Caco-2 (cell line): ENCODE measurements at regions not wholly inside any gene's neighbourhood (a gene's known extent, or its start where the extent isn't known, plus 50 kb on each side); places are given as distances from the start of the nearest gene placed in this dataset.

Source experiments
- BruUV-seq: library from RNA; stranded (reverse); fragments of 400-500 nt; replicated peaks from 2 replicates; lab custom pipeline; 2021; lab: Mats Ljungman, UMichigan
- CTCF ChIA-PET: fragments of 300-600 bp; sonication (Branson Sonifier 250); formaldehyde crosslinking; loops from one replicate; lab custom pipeline; 2022; ENCODE audit warnings: antibody characterized with exemption; lab: Charles Lee
- POLR2A ChIA-PET: fragments of 300-600 bp; sonication (Branson Sonifier 250); formaldehyde crosslinking; loops from one replicate; lab custom pipeline; 2022; ENCODE audit warnings: antibody characterized with exemption; lab: Charles Lee
- DNase-seq, 2 experiments: peaks; one replicate each; pipeline versions ENCODE4 v3.0.0 to v3.0.0-alpha.2; 2020 to 2022
- H3K27me3 ChIP-seq: replicated peaks from 2 replicates; pipeline ENCODE4 v1.6.0; 2011; ENCODE audit warnings: low read length; ENCODE audit not compliant: control insufficient read depth, insufficient read depth
- H3K36me3 ChIP-seq: 2 replicates; pipeline ENCODE4 v1.5.1; 2011; ENCODE audit warnings: low read length; ENCODE audit not compliant: control insufficient read depth, insufficient read depth
- H3K4me1 ChIP-seq: fragments of 250-450 bp; sonication (Bioruptor Pico); 2 replicates; pipeline ENCODE4 v1.5.1; 2020; ENCODE audit warnings: mild to moderate bottlenecking
- H3K4me3 ChIP-seq: 2 replicates; pipeline ENCODE4 v1.5.1; 2011; ENCODE audit warnings: low read depth, mild to moderate bottlenecking, control low read depth, low read length
- H3K9me3 ChIP-seq: fragments of 250-450 bp; sonication (Bioruptor Pico); 2 replicates; pipeline ENCODE4 v1.5.1; 2020; ENCODE audit warnings: mild to moderate bottlenecking, moderate library complexity
- H3K27ac Mint-ChIP-seq: one replicate; pipeline ENCODE4 v1.8.0; 2022; ENCODE audit warnings: mixed read lengths; ENCODE audit not compliant: unreplicated experiment
- H3K27me3 Mint-ChIP-seq: one replicate; pipeline ENCODE4 v1.8.0; 2022; ENCODE audit warnings: mixed read lengths; ENCODE audit not compliant: insufficient read depth, unreplicated experiment
- H3K36me3 Mint-ChIP-seq: one replicate; pipeline ENCODE4 v1.8.0; 2022; ENCODE audit warnings: mild to moderate bottlenecking, mixed read lengths; ENCODE audit not compliant: insufficient read depth, unreplicated experiment
- H3K4me1 Mint-ChIP-seq: one replicate; pipeline ENCODE4 v1.8.0; 2022; ENCODE audit warnings: low read depth, mixed read lengths; ENCODE audit not compliant: unreplicated experiment
- H3K4me3 Mint-ChIP-seq: one replicate; pipeline ENCODE4 v1.8.0; 2022; ENCODE audit warnings: mild to moderate bottlenecking, moderate library complexity, mixed read lengths; ENCODE audit not compliant: unreplicated experiment
- H3K9me3 Mint-ChIP-seq: one replicate; pipeline ENCODE4 v1.8.0; 2022; ENCODE audit warnings: mixed read lengths; ENCODE audit not compliant: unreplicated experiment
- intact Hi-C: fragments of 100-400 bp; cut with micrococcal nuclease; formaldehyde crosslinking; loops from one replicate; pipeline ENCODE4 v1.10.0; 2022; ENCODE audit not compliant: unreplicated experiment
- TF ChIP-seq, protein P1 (sequence below), 2 experiments: fragments of 200-600 bp in 1 of 2; IDR thresholded peaks; 1 replicate in 1 of 2; 2 replicates in 1 of 2; pipeline versions ENCODE4 v1.5.1 to v1.8.0; 2011 to 2022; ENCODE audit warnings: antibody characterized with exemption in 1 of 2, control low read depth in 1 of 2, inconsistent platforms in 1 of 2, low read depth in 1 of 2, low read length in 1 of 2, mild to moderate bottlenecking in 1 of 2, moderate library complexity in 1 of 2; ENCODE audit not compliant: insufficient read depth in 1 of 2, severe bottlenecking in 1 of 2, unreplicated experiment in 1 of 2

DNA sequence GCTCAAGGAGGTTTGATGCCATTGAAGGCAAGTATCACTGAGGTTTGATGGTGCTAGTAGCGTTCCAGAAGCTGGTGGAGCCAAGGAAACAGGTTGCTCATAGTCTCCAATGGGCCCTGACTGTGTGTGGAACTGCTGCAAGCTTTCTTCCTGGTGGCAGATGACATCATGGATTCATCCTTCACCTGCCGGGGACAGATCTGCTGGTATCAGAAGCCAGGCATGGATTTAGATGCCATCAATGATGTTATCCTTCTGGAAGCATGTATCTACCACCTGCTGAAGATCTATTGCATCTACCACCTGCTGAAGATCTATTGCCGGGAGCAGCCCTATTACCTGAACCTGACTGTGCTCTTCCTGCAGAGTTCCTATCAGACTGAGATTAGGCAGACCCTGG, 734.4 kb downstream of the PLA2G4A start:
- H3K36me3 ChIP-seq: no peaks in the 10 kb centered on the region
- Mint-ChIP-seq H3K4me1 (no peaks in the 10 kb centered on the region), H3K4me3 (no peak overlapping the region), H3K9me3 (no peaks in the 10 kb centered on the region), H3K36me3 (no peaks in the 10 kb centered on the region), H3K27ac (no peak overlapping the region), H3K27me3 (no peaks in the 10 kb centered on the region)
- no peak overlapping the region for H3K4me3 ChIP-seq
- no peaks in the 10 kb centered on the region for H3K4me1 ChIP-seq
- TF ChIP-seq, protein P1, sequence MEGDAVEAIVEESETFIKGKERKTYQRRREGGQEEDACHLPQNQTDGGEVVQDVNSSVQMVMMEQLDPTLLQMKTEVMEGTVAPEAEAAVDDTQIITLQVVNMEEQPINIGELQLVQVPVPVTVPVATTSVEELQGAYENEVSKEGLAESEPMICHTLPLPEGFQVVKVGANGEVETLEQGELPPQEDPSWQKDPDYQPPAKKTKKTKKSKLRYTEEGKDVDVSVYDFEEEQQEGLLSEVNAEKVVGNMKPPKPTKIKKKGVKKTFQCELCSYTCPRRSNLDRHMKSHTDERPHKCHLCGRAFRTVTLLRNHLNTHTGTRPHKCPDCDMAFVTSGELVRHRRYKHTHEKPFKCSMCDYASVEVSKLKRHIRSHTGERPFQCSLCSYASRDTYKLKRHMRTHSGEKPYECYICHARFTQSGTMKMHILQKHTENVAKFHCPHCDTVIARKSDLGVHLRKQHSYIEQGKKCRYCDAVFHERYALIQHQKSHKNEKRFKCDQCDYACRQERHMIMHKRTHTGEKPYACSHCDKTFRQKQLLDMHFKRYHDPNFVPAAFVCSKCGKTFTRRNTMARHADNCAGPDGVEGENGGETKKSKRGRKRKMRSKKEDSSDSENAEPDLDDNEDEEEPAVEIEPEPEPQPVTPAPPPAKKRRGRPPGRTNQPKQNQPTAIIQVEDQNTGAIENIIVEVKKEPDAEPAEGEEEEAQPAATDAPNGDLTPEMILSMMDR (IDR thresholded peaks at IDR 0.05; ENCODE audit: insufficient read depth in 1 of 2, low read depth in 1 of 2, low read length in 1 of 2, severe bottlenecking in 1 of 2, unreplicated experiment in 1 of 2): no peak
- no peak for DNase-seq
- POLR2A ChIA-PET: no interaction called here
- H3K27me3 ChIP-seq: no peaks in the 10 kb centered on the region
- BruUV-seq: no TSS peak
- intact Hi-C loops: no loop called here
- CTCF ChIA-PET: no interaction called here
- H3K9me3 ChIP-seq: no peaks in the 10 kb centered on the region

DNA sequence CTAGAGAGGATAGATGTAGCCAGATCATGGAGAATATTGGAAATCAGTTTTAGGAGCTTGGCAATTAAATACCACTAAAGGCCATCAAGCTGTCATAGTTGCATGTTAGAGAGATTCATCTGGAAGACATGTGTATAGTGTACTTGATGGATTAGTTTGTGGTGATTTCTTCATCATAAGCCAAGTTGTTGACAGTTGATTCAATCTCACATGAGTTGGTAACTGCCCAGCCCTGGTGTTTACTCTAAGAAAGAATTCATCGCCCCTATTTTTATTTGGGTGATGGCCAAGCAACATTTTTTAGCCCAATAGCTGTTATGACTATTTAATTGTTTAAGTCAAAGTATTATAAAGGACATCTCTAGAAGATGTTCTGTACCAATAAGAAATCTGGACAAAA, 737.6 kb downstream of the PLA2G4A start:
- Mint-ChIP-seq H3K9me3 (no peaks in the 10 kb centered on the region), H3K4me3 (no peak overlapping the region), H3K4me1 (no peaks in the 10 kb centered on the region), H3K36me3 (no peaks in the 10 kb centered on the region), H3K27me3 (no peaks in the 10 kb centered on the region), H3K27ac (no peak overlapping the region)
- CTCF ChIA-PET: no interaction called here
- no peaks in the 10 kb centered on the region for H3K9me3 ChIP-seq
- POLR2A ChIA-PET: no interaction called here
- TF ChIP-seq, protein P1 (IDR thresholded peaks at IDR 0.05; ENCODE audit: insufficient read depth in 1 of 2, low read depth in 1 of 2, low read length in 1 of 2, severe bottlenecking in 1 of 2, unreplicated experiment in 1 of 2): no peak
- intact Hi-C loops: no loop called here
- H3K27me3 ChIP-seq: no peaks in the 10 kb centered on the region
- H3K36me3 ChIP-seq: no peaks in the 10 kb centered on the region
- no peaks in the 10 kb centered on the region for H3K4me1 ChIP-seq
- BruUV-seq: no TSS peak
- H3K4me3 ChIP-seq: no peak overlapping the region
- DNase-seq: no peak

DNA sequence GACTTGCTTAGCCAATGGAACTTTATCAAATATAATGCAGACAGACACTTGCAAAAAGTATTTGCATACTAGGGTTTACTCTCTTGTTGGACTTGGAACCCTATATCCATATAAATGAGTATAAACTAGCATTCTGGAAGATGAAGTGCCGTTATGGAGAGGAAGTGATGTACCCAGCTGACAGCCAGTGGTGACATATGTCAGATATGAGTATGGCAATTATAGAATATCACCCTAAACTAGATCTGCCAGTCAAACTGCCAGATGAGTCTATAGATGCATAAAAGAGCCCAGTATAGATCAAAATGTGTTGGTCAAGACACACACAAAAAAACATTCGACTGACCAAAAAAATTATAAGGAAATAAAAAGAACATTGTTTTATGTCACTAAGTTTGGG, 739.3 kb downstream of the PLA2G4A start:
- POLR2A ChIA-PET: no interaction called here
- Histone ChIP-seq H3K36me3 (no peaks in the 10 kb centered on the region), H3K27me3 (no peaks in the 10 kb centered on the region), H3K4me3 (no peak overlapping the region), H3K4me1 (no peaks in the 10 kb centered on the region), H3K9me3 (no peaks in the 10 kb centered on the region)
- CTCF ChIA-PET: no interaction called here
- Mint-ChIP-seq H3K36me3 (no peaks in the 10 kb centered on the region), H3K4me1 (no peaks in the 10 kb centered on the region), H3K4me3 (no peak overlapping the region), H3K9me3 (no peaks in the 10 kb centered on the region), H3K27ac (no peak overlapping the region), H3K27me3 (no peaks in the 10 kb centered on the region)
- BruUV-seq: no TSS peak
- intact Hi-C loops: no loop called here
- DNase-seq: no peak
- TF ChIP-seq, protein P1 (IDR thresholded peaks at IDR 0.05; ENCODE audit: insufficient read depth in 1 of 2, low read depth in 1 of 2, low read length in 1 of 2, severe bottlenecking in 1 of 2, unreplicated experiment in 1 of 2): no peak
